Activated naive CD8-positive, alpha-beta T cell treated with anti-CD3 and anti-CD28 coated beads, Interleukin-2, amount 50 U/mL, for 16 hours (primary cell): ENCODE measurements at regions not wholly inside any gene's neighbourhood (a gene's known extent, or its start where the extent isn't known, plus 50 kb on each side); places are given as distances from the start of the nearest gene placed in this dataset.

Experiments used
- DNase-seq: peaks from one replicate; pipeline ENCODE4 v3.0.0-alpha.2; 2020; ENCODE audit warnings: low read depth, low spot score

GRCh38 chr4:177047851-177048174 is 255.1 kb upstream of the VEGFC start:
- DNase-seq: no peak

GRCh38 chr4:177051473-177052060 is 258.1 kb upstream of the NEIL3 start:
- no peak for DNase-seq

GRCh38 chr4:177052211-177052934 is 257.3 kb upstream of the NEIL3 start:
- no peak for DNase-seq

- no peak for DNase-seq
Measured at GRCh38 chr4:177057186-177057585, 252.5 kb upstream of the NEIL3 start.

- no peak for DNase-seq
Measured at GRCh38 chr4:177064116-177064515, 245.6 kb upstream of the NEIL3 start.

- DNase-seq: no peak
Measured at GRCh38 chr4:177064729-177065394, 244.8 kb upstream of the NEIL3 start.

- DNase-seq: no peak
Measured at GRCh38 chr4:177066746-177067145, 242.9 kb upstream of the NEIL3 start.

- no peak for DNase-seq
Measured at GRCh38 chr4:177070533-177071058, 239.1 kb upstream of the NEIL3 start.

GRCh38 chr4:177077095-177077971 is 232.3 kb upstream of the NEIL3 start:
- DNase-seq: no peak

GRCh38 chr4:177079327-177079726 is 230.3 kb upstream of the NEIL3 start:
- DNase-seq: no peak

GRCh38 chr4:177080388-177080787 is 229.3 kb upstream of the NEIL3 start:
- DNase-seq: no peak

GRCh38 chr4:177087060-177087459 is 222.6 kb upstream of the NEIL3 start:
- no peak for DNase-seq

- no peak for DNase-seq
Measured at GRCh38 chr4:177087499-177087898, 222.2 kb upstream of the NEIL3 start.

GRCh38 chr4:177091515-177091914 is 218.2 kb upstream of the NEIL3 start:
- DNase-seq: no peak

- DNase-seq: no peak
Measured at GRCh38 chr4:177092807-177093206, 216.9 kb upstream of the NEIL3 start.

- DNase-seq: no peak
Measured at GRCh38 chr4:177093964-177094363, 215.7 kb upstream of the NEIL3 start.

GRCh38 chr4:177097291-177097690 is 212.4 kb upstream of the NEIL3 start:
- DNase-seq: no peak

GRCh38 chr4:177099211-177099610 is 210.5 kb upstream of the NEIL3 start:
- no peak for DNase-seq

GRCh38 chr4:177100307-177100706 is 209.4 kb upstream of the NEIL3 start:
- DNase-seq: no peak

- DNase-seq: no peak
Measured at GRCh38 chr4:177103619-177104018, 206.1 kb upstream of the NEIL3 start.

- no peak for DNase-seq
Measured at GRCh38 chr4:177105536-177105935, 204.1 kb upstream of the NEIL3 start.
